BLaER1 (cell line): ENCODE measurements at regions not wholly inside any gene's neighbourhood (a gene's known extent, or its start where the extent isn't known, plus 50 kb on each side); places are given as distances from the start of the nearest gene placed in this dataset.

Source experiments
- H3K27ac ChIP-seq: shearing (Covaris generic); formaldehyde crosslinking; 2 replicates; pipeline ENCODE4 v1.8.1; 2022
- H3K27me3 ChIP-seq: shearing (Covaris generic); formaldehyde crosslinking; 2 replicates; pipeline ENCODE4 v1.8.1; 2022
- H3K36me3 ChIP-seq: shearing (Covaris generic); formaldehyde crosslinking; 2 replicates; pipeline ENCODE4 v1.8.1; 2022
- H3K4me1 ChIP-seq: shearing (Covaris generic); formaldehyde crosslinking; 2 replicates; pipeline ENCODE4 v1.8.1; 2022
- H3K4me2 ChIP-seq: shearing (Covaris generic); formaldehyde crosslinking; 2 replicates; pipeline ENCODE4 v1.8.1; 2022
- H3K4me3 ChIP-seq: shearing (Covaris generic); formaldehyde crosslinking; 2 replicates; pipeline ENCODE4 v1.8.1; 2022
- H3K9ac ChIP-seq: shearing (Covaris generic); formaldehyde crosslinking; 2 replicates; pipeline ENCODE4 v1.8.1; 2022
- H3K9me3 ChIP-seq: shearing (Covaris generic); formaldehyde crosslinking; 2 replicates; pipeline ENCODE4 v1.8.1; 2022
- H4K20me1 ChIP-seq: shearing (Covaris generic); formaldehyde crosslinking; 2 replicates; pipeline ENCODE4 v1.8.1; 2022
- Cebpa-rat ChIP-seq: shearing (Covaris generic); IDR thresholded peaks from 2 replicates; pipeline ENCODE4 v1.8.1; 2022

DNA sequence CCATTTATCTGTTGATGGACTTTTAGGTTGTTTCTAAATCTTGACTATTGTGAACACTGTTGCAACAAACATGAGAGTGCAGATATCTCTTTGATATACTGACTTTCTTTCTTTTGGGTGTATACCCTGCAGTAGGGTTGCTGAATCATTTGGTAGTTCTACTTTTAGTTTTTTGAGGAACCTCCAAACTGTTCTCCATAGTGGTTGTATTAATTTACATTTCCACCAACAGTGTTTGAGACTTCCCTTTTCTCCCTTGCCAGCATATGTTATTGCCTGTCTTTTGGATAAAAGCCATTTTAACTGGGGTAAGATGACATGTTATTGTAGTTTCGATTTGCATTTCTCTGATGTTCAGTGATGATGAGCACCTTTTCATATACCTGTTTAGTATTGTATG is 330.0 kb downstream of the DDX10 start:
- H3K4me2 ChIP-seq: no peak overlapping the region
- no peak overlapping the region for H3K27ac ChIP-seq
- H3K36me3 ChIP-seq: no peaks in the 10 kb centered on the region
- H3K27me3 ChIP-seq: no peaks in the 10 kb centered on the region
- H4K20me1 ChIP-seq: no peaks in the 10 kb centered on the region
- no peak overlapping the region for H3K9ac ChIP-seq
- H3K4me1 ChIP-seq: no peaks in the 10 kb centered on the region
- H3K4me3 ChIP-seq: no peak overlapping the region
- 0 out of 2 replicates have a peak, but pooled peaks cover 3% of the 10 kb centered on the region for H3K9me3 ChIP-seq
- no peak for TF ChIP-seq Cebpa-rat

DNA sequence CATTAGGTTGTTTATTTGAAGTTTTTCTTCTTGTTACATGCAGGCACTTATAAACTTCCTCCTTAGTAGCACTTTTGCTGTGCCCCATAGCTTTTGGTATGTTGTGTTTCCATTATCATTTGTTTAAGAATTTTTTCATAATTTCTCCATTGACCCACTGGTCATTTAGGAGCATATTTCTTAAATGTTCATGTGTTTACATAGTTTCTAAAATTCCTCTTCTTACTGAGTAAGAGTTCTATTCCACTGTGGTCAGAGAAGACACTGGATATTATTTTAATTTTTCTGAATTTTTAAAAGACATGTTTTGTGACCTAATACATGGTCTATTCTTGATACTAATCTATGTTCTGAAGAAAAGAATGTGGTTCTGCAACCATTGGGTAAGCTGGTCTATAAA is 333.0 kb downstream of the DDX10 start:
- H4K20me1 ChIP-seq: no peaks in the 10 kb centered on the region

GRCh38 chr11:109000531-109000930 is 335.7 kb downstream of the DDX10 start:
- Histone ChIP-seq H3K4me1 (no peaks in the 10 kb centered on the region), H3K4me3 (no peak overlapping the region), H3K27me3 (no peaks in the 10 kb centered on the region), H3K9me3 (0 out of 2 replicates have a peak, but pooled peaks cover 3% of the 10 kb centered on the region), H3K4me2 (no peak overlapping the region), H3K36me3 (no peaks in the 10 kb centered on the region), H4K20me1 (no peaks in the 10 kb centered on the region), H3K9ac (no peak overlapping the region), H3K27ac (no peak overlapping the region)
- TF ChIP-seq Cebpa-rat: no peak

More for the DNA sequence above, 333.0 kb downstream of the DDX10 start:
- H3K36me3 ChIP-seq: no peaks in the 10 kb centered on the region
- TF ChIP-seq Cebpa-rat: no peak
- H3K27ac ChIP-seq: no peak overlapping the region
- 0 out of 2 replicates have a peak, but pooled peaks cover 3% of the 10 kb centered on the region for H3K9me3 ChIP-seq
- no peak overlapping the region for H3K9ac ChIP-seq
- no peaks in the 10 kb centered on the region for H3K4me1 ChIP-seq
- no peak overlapping the region for H3K4me3 ChIP-seq
- no peak overlapping the region for H3K4me2 ChIP-seq
- H3K27me3 ChIP-seq: no peaks in the 10 kb centered on the region

GRCh38 chr11:109001585-109001984 is 336.7 kb downstream of the DDX10 start:
- no peak for TF ChIP-seq Cebpa-rat
- Histone ChIP-seq H3K27me3 (no peaks in the 10 kb centered on the region), H3K36me3 (no peaks in the 10 kb centered on the region), H4K20me1 (no peaks in the 10 kb centered on the region), H3K4me3 (no peak overlapping the region), H3K27ac (no peak overlapping the region), H3K4me1 (no peaks in the 10 kb centered on the region), H3K4me2 (no peak overlapping the region), H3K9ac (no peak overlapping the region), H3K9me3 (0 out of 2 replicates have a peak, but pooled peaks cover 3% of the 10 kb centered on the region)

- Histone ChIP-seq H4K20me1 (no peaks in the 10 kb centered on the region), H3K27me3 (no peaks in the 10 kb centered on the region), H3K9me3 (no peaks in the 10 kb centered on the region), H3K4me1 (no peaks in the 10 kb centered on the region), H3K4me3 (no peak overlapping the region), H3K4me2 (no peak overlapping the region), H3K36me3 (no peaks in the 10 kb centered on the region), H3K9ac (no peak overlapping the region), H3K27ac (no peak overlapping the region)
- TF ChIP-seq Cebpa-rat: no peak
Observed at GRCh38 chr11:109012991-109013390, 348.1 kb downstream of the DDX10 start.

DNA sequence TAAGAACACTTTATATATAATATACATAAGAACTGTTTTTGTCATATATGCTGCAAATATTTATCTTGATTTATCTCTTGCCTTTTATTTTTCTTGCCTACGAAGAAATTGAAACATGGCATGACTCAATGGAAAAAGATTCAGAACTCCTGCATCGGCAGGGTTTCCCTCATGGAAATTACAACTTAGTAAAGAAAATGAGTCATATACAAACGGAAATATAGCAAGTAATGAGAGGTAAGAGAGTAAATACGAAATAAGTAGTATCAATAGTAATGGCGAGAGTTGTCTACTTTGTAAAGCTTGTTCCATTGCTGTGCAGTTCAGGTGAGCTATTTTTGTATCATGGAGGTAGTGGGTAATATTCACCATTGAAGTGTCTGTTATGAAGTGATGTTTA is 350.4 kb downstream of the DDX10 start:
- TF ChIP-seq Cebpa-rat: no peak
- Histone ChIP-seq H3K9ac (no peak overlapping the region), H3K27me3 (no peaks in the 10 kb centered on the region), H3K36me3 (no peaks in the 10 kb centered on the region), H3K4me3 (no peak overlapping the region), H3K4me1 (no peaks in the 10 kb centered on the region), H3K27ac (no peak overlapping the region), H4K20me1 (no peaks in the 10 kb centered on the region), H3K4me2 (no peak overlapping the region), H3K9me3 (no peaks in the 10 kb centered on the region)

DNA sequence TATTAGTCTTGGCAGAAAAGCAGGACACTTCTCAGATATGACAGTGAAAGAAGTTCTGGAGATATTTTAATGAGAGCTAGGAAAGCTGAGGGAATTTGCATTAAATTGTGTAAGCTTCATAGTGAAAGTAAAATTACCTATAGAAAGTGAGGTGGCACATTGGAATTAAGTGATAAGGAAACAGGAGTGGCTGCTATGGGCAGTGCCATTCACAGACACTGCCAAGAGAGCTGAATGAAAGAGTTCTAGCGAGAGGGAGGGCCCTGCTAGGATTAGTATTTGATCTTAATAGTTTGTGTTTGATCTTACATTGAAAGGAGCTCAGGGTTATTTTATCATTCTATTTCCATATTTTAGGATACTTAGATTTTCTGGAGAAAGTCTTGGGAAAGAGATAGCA is 351.9 kb downstream of the DDX10 start:
- Histone ChIP-seq H3K4me1 (no peaks in the 10 kb centered on the region), H3K27me3 (no peaks in the 10 kb centered on the region), H3K4me3 (no peak overlapping the region), H3K27ac (no peak overlapping the region), H4K20me1 (no peaks in the 10 kb centered on the region), H3K9me3 (no peaks in the 10 kb centered on the region), H3K36me3 (no peaks in the 10 kb centered on the region), H3K9ac (no peak overlapping the region), H3K4me2 (no peak overlapping the region)
- no peak for TF ChIP-seq Cebpa-rat

DNA sequence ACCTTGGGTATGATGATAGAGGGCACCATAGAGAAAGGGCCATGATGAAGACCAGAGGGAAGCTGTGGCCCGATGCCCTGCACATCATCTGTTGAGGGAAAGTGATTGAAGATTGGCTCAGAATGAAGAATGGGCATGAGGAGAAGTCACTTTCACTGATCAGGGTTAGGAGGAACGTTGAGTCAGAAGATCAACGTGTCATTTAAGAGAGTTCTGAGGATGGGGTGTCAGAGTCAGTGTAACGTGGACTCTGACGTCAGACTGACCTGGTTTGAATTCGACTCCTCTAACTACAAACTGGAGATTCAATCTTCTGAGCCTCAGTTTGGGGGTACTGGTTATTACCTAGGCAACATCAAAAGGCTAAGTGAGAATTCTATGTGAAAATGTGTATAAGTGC is 352.6 kb downstream of the DDX10 start:
- H3K27me3 ChIP-seq: no peaks in the 10 kb centered on the region

GRCh38 chr11:109018639-109019038 is 353.8 kb downstream of the DDX10 start:
- no peaks in the 10 kb centered on the region for H3K9me3 ChIP-seq
- H3K4me2 ChIP-seq: no peak overlapping the region

More for the DNA sequence above, 352.6 kb downstream of the DDX10 start:
- no peak overlapping the region for H3K4me3 ChIP-seq
- H3K36me3 ChIP-seq: no peaks in the 10 kb centered on the region
- no peak overlapping the region for H3K27ac ChIP-seq
- no peaks in the 10 kb centered on the region for H4K20me1 ChIP-seq
- no peaks in the 10 kb centered on the region for H3K4me1 ChIP-seq
- no peak overlapping the region for H3K4me2 ChIP-seq
- no peak overlapping the region for H3K9ac ChIP-seq
- H3K9me3 ChIP-seq: no peaks in the 10 kb centered on the region
- no peak for TF ChIP-seq Cebpa-rat

DNA sequence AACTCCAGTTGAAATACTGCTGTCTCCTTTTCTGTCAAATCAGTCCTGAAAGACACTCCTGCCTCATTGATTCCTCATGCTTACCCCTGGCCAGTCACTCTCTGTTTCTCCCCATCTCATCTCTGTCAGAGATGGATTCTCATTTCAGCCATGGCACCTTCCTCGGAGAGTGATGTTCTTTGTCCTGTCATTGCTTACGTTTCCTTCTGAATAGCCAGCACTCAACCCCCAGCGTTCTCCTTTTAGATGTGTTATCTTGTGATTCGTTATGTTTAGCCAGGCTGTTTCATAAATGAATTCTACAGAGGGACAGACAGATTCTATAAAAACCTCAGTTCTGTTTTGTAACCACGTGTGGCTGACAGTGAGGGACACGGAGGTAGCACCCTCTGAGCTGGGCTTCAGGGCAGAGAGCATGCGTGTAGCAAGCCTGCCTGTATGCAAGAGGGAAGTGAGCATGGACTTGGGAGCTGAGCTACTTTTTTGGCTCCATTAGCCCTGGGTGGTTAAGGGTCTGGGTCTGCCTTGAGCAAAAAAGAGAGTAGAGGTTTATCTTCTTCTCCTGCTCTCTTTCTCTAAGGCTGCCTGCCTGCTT is 354.6 kb downstream of the DDX10 start:
- H3K4me2 ChIP-seq: no peak overlapping the region
- TF ChIP-seq Cebpa-rat: no peak
- H3K27me3 ChIP-seq: no peaks in the 10 kb centered on the region

More at GRCh38 chr11:109018639-109019038, 353.8 kb downstream of the DDX10 start:
- no peak overlapping the region for H3K9ac ChIP-seq
- H4K20me1 ChIP-seq: no peaks in the 10 kb centered on the region
- no peak overlapping the region for H3K27ac ChIP-seq
- no peak overlapping the region for H3K4me3 ChIP-seq
- H3K36me3 ChIP-seq: no peaks in the 10 kb centered on the region
- TF ChIP-seq Cebpa-rat: no peak
- H3K4me1 ChIP-seq: no peaks in the 10 kb centered on the region
- no peaks in the 10 kb centered on the region for H3K27me3 ChIP-seq

DNA sequence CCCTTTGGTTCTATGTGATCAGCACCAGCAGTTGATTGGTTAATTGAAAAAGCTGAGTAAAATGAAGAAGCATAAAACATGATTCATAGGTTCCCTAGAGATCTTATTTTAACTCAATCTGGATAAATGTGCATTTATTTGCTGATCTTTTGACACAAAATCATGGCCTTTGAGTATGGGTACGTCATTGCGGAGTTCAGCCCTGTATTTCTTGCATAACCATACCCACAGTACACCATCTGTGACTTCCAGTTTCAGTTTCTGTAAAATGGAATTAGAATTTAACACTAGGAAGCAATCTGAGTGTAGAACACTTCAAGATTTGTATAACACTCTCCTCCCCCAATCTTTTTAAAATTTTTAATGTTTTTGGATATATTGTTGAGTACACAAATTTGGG is 358.2 kb downstream of the DDX10 start:
- Histone ChIP-seq H3K27me3 (no peaks in the 10 kb centered on the region), H3K4me3 (no peak overlapping the region), H3K27ac (no peak overlapping the region), H3K9me3 (peaks cover 10% of the 10 kb centered on the region; the same call in 1 of the 2 replicates), H3K36me3 (no peaks in the 10 kb centered on the region), H3K4me1 (no peaks in the 10 kb centered on the region), H4K20me1 (no peaks in the 10 kb centered on the region), H3K9ac (no peak overlapping the region), H3K4me2 (no peak overlapping the region)
- TF ChIP-seq Cebpa-rat: no peak

More for the DNA sequence above, 354.6 kb downstream of the DDX10 start:
- no peaks in the 10 kb centered on the region for H3K4me1 ChIP-seq
- no peaks in the 10 kb centered on the region for H4K20me1 ChIP-seq
- 0 out of 2 replicates have a peak, but pooled peaks cover 2% of the 10 kb centered on the region for H3K9me3 ChIP-seq
- H3K27ac ChIP-seq: no peak overlapping the region
- H3K36me3 ChIP-seq: no peaks in the 10 kb centered on the region
- H3K4me3 ChIP-seq: no peak overlapping the region
- no peak overlapping the region for H3K9ac ChIP-seq
